ENCODE measurements at regions not wholly inside any gene's neighbourhood (a gene's known extent, or its start where the extent isn't known, plus 50 kb on each side); places are given as distances from the start of the nearest gene placed in this dataset.

GRCh38 chr3:152710549-152710948 lies 124.4 kb upstream of the P2RY1 start:
- Mint-ChIP-seq H3K36me3 (ENCODE audit: low read depth) (no peaks in the 10 kb centered on the region), H3K27ac (no peak overlapping the region), H3K9me3 (no peaks in the 10 kb centered on the region), H3K4me1 (ENCODE audit: low read depth) (no peaks in the 10 kb centered on the region), H3K4me3 (no peak overlapping the region), H3K27me3 (no peaks in the 10 kb centered on the region)
- no peak for ATAC-seq
- POLR2A ChIA-PET = no interaction called here
- intact Hi-C loops (cut with micrococcal nuclease) = no loop called here
- TF ChIP-seq CTCF (IDR thresholded peaks at IDR 0.05) = no peak
- CTCF ChIA-PET = no interaction called here
- no peak for DNase-seq

- POLR2A ChIA-PET = no interaction called here
- Mint-ChIP-seq H3K9me3 (no peaks in the 10 kb centered on the region), H3K36me3 (ENCODE audit: low read depth) (no peaks in the 10 kb centered on the region), H3K4me3 (no peak overlapping the region), H3K27ac (no peak overlapping the region), H3K27me3 (peaks cover 4% of the 10 kb centered on the region), H3K4me1 (ENCODE audit: low read depth) (peaks cover 2% of the 10 kb centered on the region)
- no peak for DNase-seq
- TF ChIP-seq CTCF (IDR thresholded peaks at IDR 0.05) = no peak
- no peak for ATAC-seq
- intact Hi-C loops (cut with micrococcal nuclease) = no loop called here
- CTCF ChIA-PET = no interaction called here
Measured at GRCh38 chr3:152713989-152714388, 120.9 kb upstream of the P2RY1 start.

- ATAC-seq (no peak), DNase-seq (no peak)
- Mint-ChIP-seq H3K9me3 (no peaks in the 10 kb centered on the region), H3K4me1 (ENCODE audit: low read depth) (peaks cover 3% of the 10 kb centered on the region), H3K36me3 (ENCODE audit: low read depth) (no peaks in the 10 kb centered on the region), H3K4me3 (no peak overlapping the region), H3K27ac (no peak overlapping the region), H3K27me3 (peaks cover 4% of the 10 kb centered on the region)
- ChIA-PET CTCF (no interaction called here), POLR2A (no interaction called here)
- no peak for TF ChIP-seq CTCF (IDR thresholded peaks at IDR 0.05)
- intact Hi-C loops (cut with micrococcal nuclease) = no loop called here
Measured at GRCh38 chr3:152714507-152714906, 120.4 kb upstream of the P2RY1 start.

GRCh38 chr3:152717252-152717651 lies 117.7 kb upstream of the P2RY1 start:
- ChIA-PET POLR2A (no interaction called here), CTCF (no interaction called here)
- Mint-ChIP-seq H3K4me3 (no peak overlapping the region), H3K27ac (no peak overlapping the region), H3K36me3 (ENCODE audit: low read depth) (no peaks in the 10 kb centered on the region), H3K27me3 (peaks cover 10% of the 10 kb centered on the region), H3K9me3 (no peaks in the 10 kb centered on the region), H3K4me1 (ENCODE audit: low read depth) (peaks cover 3% of the 10 kb centered on the region)
- intact Hi-C loops (cut with micrococcal nuclease) = no loop called here
- ATAC-seq = no peak
- no peak for TF ChIP-seq CTCF (IDR thresholded peaks at IDR 0.05)
- no peak for DNase-seq

- intact Hi-C loops (cut with micrococcal nuclease) = no loop called here
- Mint-ChIP-seq H3K4me3 (no peak overlapping the region), H3K9me3 (no peaks in the 10 kb centered on the region), H3K27me3 (peaks cover 12% of the 10 kb centered on the region), H3K27ac (no peak overlapping the region), H3K4me1 (ENCODE audit: low read depth) (peaks cover 3% of the 10 kb centered on the region), H3K36me3 (ENCODE audit: low read depth) (no peaks in the 10 kb centered on the region)
- ChIA-PET POLR2A (no interaction called here), CTCF (no interaction called here)
- ATAC-seq = no peak
- no peak for TF ChIP-seq CTCF (IDR thresholded peaks at IDR 0.05)
- DNase-seq = no peak
Measured at GRCh38 chr3:152718810-152719209, 116.1 kb upstream of the P2RY1 start.
